Gastrocnemius medialis (tissue), 4 donors: ENCODE measurements at regions not wholly inside any gene's neighbourhood (a gene's known extent, or its start where the extent isn't known, plus 50 kb on each side); places are given as distances from the start of the nearest gene placed in this dataset.

ENCODE experiments used
- CTCF ChIP-seq, 5 experiments: fragments of 450-650 bp in 3 of 5; fragments of 200-600 bp in 2 of 5; sonication (generic) in 2 of 5; IDR thresholded peaks in 4 of 5; conservative IDR thresholded peaks in 1 of 5; 1 replicate in 4 of 5; 2 replicates in 1 of 5; pipeline ENCODE4 v1.5.1; 2016 to 2019; ENCODE audit warnings: antibody characterized with exemption in 5 of 5, mild to moderate bottlenecking in 3 of 5, moderate library complexity in 3 of 5
- POLR2A ChIP-seq, 2 donors: fragments of 450-650 bp; IDR thresholded peaks; one replicate each; pipeline ENCODE4 v1.6.1; 2017; ENCODE audit warnings: antibody characterized with exemption in 2 of 2, mild to moderate bottlenecking in 2 of 2, moderate library complexity in 2 of 2

GRCh38 chr20:2242678-2243077, 53.1 kb upstream of the TGM3 start:
- TF ChIP-seq CTCF (IDR thresholded peaks at IDR 0.05 in 4 of 5, conservative IDR thresholded peaks at IDR 0.05 in 1 of 5) (no peak), POLR2A (IDR thresholded peaks at IDR 0.05) (no peak)
